ENCODE measurements at regions not wholly inside any gene's neighbourhood (a gene's known extent, or its start where the extent isn't known, plus 50 kb on each side); places are given as distances from the start of the nearest gene placed in this dataset.

DNA sequence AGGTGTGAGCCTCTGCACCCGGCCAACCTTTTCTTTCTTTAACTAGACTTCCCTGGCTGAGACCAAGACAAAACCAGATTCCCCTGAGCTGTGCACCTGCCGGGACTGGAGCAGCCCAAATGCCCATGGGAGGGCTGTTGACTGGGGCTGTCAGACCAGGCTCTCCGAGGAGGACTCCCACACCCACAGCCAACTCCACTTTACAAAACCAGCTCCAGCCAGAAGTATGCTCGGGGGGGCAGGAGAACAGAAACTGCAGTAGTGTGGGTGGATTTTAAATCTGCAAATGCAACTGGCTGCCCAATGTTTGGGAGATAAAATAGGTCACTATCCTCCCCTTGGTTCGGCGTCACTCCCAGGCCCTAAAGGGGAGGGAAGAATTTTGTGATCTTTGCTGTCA is 78.5 kb downstream of the VCPKMT start:
- H3K4me2 ChIP-seq, result no peak overlapping the region
- H3K4me1 Mint-ChIP-seq, result no peaks in the 10 kb centered on the region
- H3K4me3 ChIP-seq, result no peak overlapping the region
- H3K27me3 Mint-ChIP-seq (ENCODE audit: insufficient read depth, low read depth), result peaks cover 3% of the 10 kb centered on the region
- H3K27ac Mint-ChIP-seq, result no peak overlapping the region
- no peaks in the 10 kb centered on the region for H3K36me3 ChIP-seq
- no peaks in the 10 kb centered on the region for H3K4me1 ChIP-seq
- no peak overlapping the region for H2AFZ ChIP-seq (replicated peaks)
- no peak overlapping the region for H3K4me3 Mint-ChIP-seq
- H3F3A ChIP-seq (ENCODE audit: low read depth), result no peaks in the 10 kb centered on the region
- no peaks in the 10 kb centered on the region for H3K9me3 Mint-ChIP-seq
- H3K27me3 ChIP-seq, result no peaks in the 10 kb centered on the region
- no peaks in the 10 kb centered on the region for H3K36me3 Mint-ChIP-seq
- no peak overlapping the region for H3K27ac ChIP-seq
- DNase-seq (ENCODE audit: low spot score), result no peak
- H4K20me1 ChIP-seq (ENCODE audit: low read depth), result no peaks in the 10 kb centered on the region
- no peaks in the 10 kb centered on the region for H3K9me3 ChIP-seq (ENCODE audit: low read depth)
- H3K9ac ChIP-seq, result no peak overlapping the region
- TF ChIP-seq EZH2phosphoT487 (IDR thresholded peaks at IDR 0.05), result no peak
- TF ChIP-seq EZH2 (IDR thresholded peaks at IDR 0.05), result no peak
- TF ChIP-seq, protein P1, sequence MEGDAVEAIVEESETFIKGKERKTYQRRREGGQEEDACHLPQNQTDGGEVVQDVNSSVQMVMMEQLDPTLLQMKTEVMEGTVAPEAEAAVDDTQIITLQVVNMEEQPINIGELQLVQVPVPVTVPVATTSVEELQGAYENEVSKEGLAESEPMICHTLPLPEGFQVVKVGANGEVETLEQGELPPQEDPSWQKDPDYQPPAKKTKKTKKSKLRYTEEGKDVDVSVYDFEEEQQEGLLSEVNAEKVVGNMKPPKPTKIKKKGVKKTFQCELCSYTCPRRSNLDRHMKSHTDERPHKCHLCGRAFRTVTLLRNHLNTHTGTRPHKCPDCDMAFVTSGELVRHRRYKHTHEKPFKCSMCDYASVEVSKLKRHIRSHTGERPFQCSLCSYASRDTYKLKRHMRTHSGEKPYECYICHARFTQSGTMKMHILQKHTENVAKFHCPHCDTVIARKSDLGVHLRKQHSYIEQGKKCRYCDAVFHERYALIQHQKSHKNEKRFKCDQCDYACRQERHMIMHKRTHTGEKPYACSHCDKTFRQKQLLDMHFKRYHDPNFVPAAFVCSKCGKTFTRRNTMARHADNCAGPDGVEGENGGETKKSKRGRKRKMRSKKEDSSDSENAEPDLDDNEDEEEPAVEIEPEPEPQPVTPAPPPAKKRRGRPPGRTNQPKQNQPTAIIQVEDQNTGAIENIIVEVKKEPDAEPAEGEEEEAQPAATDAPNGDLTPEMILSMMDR (IDR thresholded peaks at IDR 0.05), result no peak
- no peaks in the 10 kb centered on the region for H3K79me2 ChIP-seq (ENCODE audit: low read depth)

DNA sequence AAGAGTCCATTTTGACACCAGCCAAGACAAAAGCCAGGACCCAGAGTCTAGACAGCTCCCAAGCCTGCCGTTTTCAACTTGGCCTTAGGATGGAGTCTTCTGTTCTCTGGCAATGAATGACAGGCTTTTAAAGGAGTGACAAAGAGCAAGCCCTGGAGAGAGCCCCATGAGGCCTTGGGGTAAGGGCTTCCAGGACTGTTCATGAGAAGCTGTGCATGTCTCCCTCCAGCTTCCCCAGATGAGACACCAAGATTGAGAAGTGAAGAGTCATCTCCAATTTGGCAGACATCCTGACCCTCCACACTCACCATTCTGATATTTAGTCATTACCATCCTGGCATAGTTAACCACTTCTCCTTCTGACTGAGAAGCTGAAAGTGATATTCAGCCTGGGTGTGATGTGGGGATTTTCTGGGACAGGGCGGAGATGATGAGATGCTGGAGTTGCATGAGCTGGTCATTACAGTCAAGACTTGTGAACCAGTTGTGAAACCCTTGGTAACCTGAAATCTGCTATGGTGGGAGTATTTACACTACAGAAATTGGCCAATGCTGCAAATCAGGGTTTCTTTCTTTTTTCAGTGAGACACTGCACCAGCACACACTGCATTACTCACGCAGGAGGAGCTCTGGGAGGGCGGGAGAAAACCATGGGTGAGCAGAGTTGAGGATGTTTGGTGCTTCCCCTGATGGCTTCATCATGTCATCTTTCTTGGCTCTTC is 77.8 kb downstream of the VCPKMT start:
- Histone ChIP-seq H2AFZ (replicated peaks) (no peak overlapping the region), H3K4me2 (no peak overlapping the region), H3K27ac (no peak overlapping the region), H3F3A (ENCODE audit: low read depth) (no peaks in the 10 kb centered on the region), H3K27me3 (no peaks in the 10 kb centered on the region), H3K79me2 (ENCODE audit: low read depth) (no peaks in the 10 kb centered on the region), H3K4me1 (no peaks in the 10 kb centered on the region), H3K36me3 (no peaks in the 10 kb centered on the region), H3K9me3 (ENCODE audit: low read depth) (no peaks in the 10 kb centered on the region), H3K4me3 (no peak overlapping the region), H4K20me1 (ENCODE audit: low read depth) (no peaks in the 10 kb centered on the region), H3K9ac (no peak overlapping the region)
- H3K27me3 Mint-ChIP-seq (ENCODE audit: insufficient read depth, low read depth), result peaks cover 3% of the 10 kb centered on the region
- DNase-seq (ENCODE audit: low spot score), result no peak
- H3K4me3 Mint-ChIP-seq, result no peak overlapping the region
- TF ChIP-seq, protein P1 (IDR thresholded peaks at IDR 0.05), result no peak
- TF ChIP-seq EZH2 (IDR thresholded peaks at IDR 0.05) (no peak), EZH2phosphoT487 (IDR thresholded peaks at IDR 0.05) (no peak)
- no peaks in the 10 kb centered on the region for H3K36me3 Mint-ChIP-seq
- no peaks in the 10 kb centered on the region for H3K9me3 Mint-ChIP-seq
- H3K27ac Mint-ChIP-seq, result no peak overlapping the region
- H3K4me1 Mint-ChIP-seq, result no peaks in the 10 kb centered on the region

DNA sequence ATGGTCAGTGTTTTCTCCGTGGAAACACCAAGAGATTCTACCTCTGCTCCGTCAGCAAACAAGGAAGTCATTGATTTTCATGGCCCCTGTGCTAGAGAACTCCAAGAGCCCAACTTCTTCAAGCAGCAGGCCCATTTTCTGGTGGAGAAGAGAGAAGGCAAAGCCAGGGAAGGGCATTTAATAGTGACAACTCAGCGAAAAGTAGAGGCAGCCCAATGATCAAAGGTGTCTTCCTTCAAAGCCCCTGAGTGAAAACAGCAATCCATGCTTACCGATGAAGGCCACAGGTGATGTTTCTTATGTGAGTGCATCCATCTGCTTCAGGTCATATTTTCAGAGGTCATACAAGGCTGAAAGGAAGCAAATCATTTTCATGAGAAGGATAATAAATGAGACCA is 77.3 kb downstream of the VCPKMT start:
- H3K4me3 ChIP-seq, result no peak overlapping the region
- H3K4me1 ChIP-seq, result no peaks in the 10 kb centered on the region
- no peaks in the 10 kb centered on the region for H3K36me3 ChIP-seq
- no peaks in the 10 kb centered on the region for H3K9me3 ChIP-seq (ENCODE audit: low read depth)
- no peak overlapping the region for H3K9ac ChIP-seq
- no peak for DNase-seq (ENCODE audit: low spot score)
- H4K20me1 ChIP-seq (ENCODE audit: low read depth), result no peaks in the 10 kb centered on the region
- no peaks in the 10 kb centered on the region for H3K79me2 ChIP-seq (ENCODE audit: low read depth)
- no peaks in the 10 kb centered on the region for H3F3A ChIP-seq (ENCODE audit: low read depth)
- no peaks in the 10 kb centered on the region for H3K27me3 ChIP-seq
- Mint-ChIP-seq H3K4me1 (no peaks in the 10 kb centered on the region), H3K4me3 (no peak overlapping the region), H3K27me3 (ENCODE audit: insufficient read depth, low read depth) (peaks cover 3% of the 10 kb centered on the region), H3K27ac (no peak overlapping the region), H3K36me3 (no peaks in the 10 kb centered on the region), H3K9me3 (no peaks in the 10 kb centered on the region)
- H3K4me2 ChIP-seq, result no peak overlapping the region
- H2AFZ ChIP-seq (replicated peaks), result no peak overlapping the region
- TF ChIP-seq EZH2phosphoT487 (IDR thresholded peaks at IDR 0.05), result no peak
- no peak for TF ChIP-seq EZH2 (IDR thresholded peaks at IDR 0.05)
- TF ChIP-seq, protein P1 (IDR thresholded peaks at IDR 0.05), result no peak
- no peak overlapping the region for H3K27ac ChIP-seq
